ENCODE measurements at regions not wholly inside any gene's neighbourhood (a gene's known extent, or its start where the extent isn't known, plus 50 kb on each side); places are given as distances from the start of the nearest gene placed in this dataset.

DNA sequence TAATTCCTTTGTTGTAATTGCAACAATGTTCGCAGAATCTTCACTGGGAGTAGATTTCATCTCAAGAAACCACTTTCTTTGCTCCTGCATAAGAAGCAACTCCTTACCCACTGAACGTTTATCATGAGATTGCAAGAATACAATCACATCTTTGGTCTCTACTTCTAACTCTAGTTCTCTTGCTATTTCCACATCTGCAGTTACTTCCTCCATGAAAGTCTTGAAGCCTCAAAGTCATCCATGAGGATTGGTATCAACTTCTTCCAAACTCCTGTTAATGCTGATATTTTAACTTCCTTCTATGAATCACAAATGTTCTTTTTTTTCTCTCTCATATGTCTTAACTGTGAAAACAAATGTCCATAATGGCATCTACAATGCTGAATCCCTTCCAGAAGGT, 118.6 kb upstream of the RAB4A start:
- no peak overlapping the region for H3K27ac ChIP-seq (ENCODE audit: low read length)
- H3K9me3 ChIP-seq (ENCODE audit: low read length), result no peaks in the 10 kb centered on the region
- H3K4me3 ChIP-seq (ENCODE audit: low read length), result no peak overlapping the region
- H3K27me3 ChIP-seq (ENCODE audit: insufficient read depth, low read depth, low read length), result no peaks in the 10 kb centered on the region
- H2AFZ ChIP-seq (ENCODE audit: low read depth, low read length), result no peak overlapping the region
- no peaks in the 10 kb centered on the region for H3K79me2 ChIP-seq (replicated peaks; ENCODE audit: insufficient read depth, low read length)
- H3K9ac ChIP-seq (ENCODE audit: low read length), result no peak overlapping the region
- no peak overlapping the region for H3K4me2 ChIP-seq (ENCODE audit: low read length)
- H3F3A ChIP-seq (ENCODE audit: insufficient read depth, low read length, poor library complexity, severe bottlenecking), result no peaks in the 10 kb centered on the region
- H3K9me2 ChIP-seq (ENCODE audit: insufficient read depth, low read length), result no peaks in the 10 kb centered on the region
- no peaks in the 10 kb centered on the region for H3K36me3 ChIP-seq (ENCODE audit: insufficient read depth, low read length)
- no peaks in the 10 kb centered on the region for H4K20me1 ChIP-seq (ENCODE audit: insufficient read depth)
- TF ChIP-seq EZH2 (IDR thresholded peaks at IDR 0.05; ENCODE audit: borderline replicate concordance, insufficient read depth, low read length, poor library complexity, severe bottlenecking) (no peak), POLR2AphosphoS5 (IDR thresholded peaks at IDR 0.05) (no peak)
- TF ChIP-seq, protein P1, sequence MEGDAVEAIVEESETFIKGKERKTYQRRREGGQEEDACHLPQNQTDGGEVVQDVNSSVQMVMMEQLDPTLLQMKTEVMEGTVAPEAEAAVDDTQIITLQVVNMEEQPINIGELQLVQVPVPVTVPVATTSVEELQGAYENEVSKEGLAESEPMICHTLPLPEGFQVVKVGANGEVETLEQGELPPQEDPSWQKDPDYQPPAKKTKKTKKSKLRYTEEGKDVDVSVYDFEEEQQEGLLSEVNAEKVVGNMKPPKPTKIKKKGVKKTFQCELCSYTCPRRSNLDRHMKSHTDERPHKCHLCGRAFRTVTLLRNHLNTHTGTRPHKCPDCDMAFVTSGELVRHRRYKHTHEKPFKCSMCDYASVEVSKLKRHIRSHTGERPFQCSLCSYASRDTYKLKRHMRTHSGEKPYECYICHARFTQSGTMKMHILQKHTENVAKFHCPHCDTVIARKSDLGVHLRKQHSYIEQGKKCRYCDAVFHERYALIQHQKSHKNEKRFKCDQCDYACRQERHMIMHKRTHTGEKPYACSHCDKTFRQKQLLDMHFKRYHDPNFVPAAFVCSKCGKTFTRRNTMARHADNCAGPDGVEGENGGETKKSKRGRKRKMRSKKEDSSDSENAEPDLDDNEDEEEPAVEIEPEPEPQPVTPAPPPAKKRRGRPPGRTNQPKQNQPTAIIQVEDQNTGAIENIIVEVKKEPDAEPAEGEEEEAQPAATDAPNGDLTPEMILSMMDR (IDR thresholded peaks at IDR 0.05; ENCODE audit: poor library complexity, severe bottlenecking), result no peak

DNA sequence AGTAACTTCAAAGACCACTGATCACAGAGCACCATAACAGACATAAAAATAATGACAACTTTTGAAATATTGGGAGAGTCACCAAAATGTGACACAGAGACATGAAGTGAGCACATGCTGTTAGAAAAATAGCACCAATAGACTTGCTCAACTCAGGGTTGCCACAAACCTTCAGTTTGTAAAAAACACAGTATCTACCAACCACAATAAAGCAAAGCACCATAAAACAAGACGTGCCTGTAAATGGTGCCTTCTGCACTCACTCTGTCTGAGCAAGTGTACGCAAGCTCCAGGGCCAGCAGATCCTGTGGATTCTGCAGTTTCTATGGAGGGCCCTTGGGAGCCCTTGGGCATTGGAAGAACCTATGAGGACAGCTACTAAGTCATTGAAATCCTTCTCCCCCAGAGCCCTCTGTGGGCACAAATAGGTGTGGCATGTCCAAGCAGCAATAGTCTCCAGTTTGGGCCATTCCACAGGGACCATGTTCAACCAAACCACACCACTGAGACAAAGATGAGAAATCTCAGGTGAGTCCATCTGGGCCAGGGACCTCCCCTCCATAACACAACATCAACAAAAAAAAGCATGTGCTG, 116.9 kb upstream of the RAB4A start:
- Histone ChIP-seq H3K9me2 (ENCODE audit: insufficient read depth, low read length) (no peaks in the 10 kb centered on the region), H3K9me3 (ENCODE audit: low read length) (no peaks in the 10 kb centered on the region), H3K79me2 (replicated peaks; ENCODE audit: insufficient read depth, low read length) (no peaks in the 10 kb centered on the region), H3K9ac (ENCODE audit: low read length) (no peak overlapping the region), H3K27me3 (ENCODE audit: insufficient read depth, low read depth, low read length) (no peaks in the 10 kb centered on the region), H3K4me2 (ENCODE audit: low read length) (no peak overlapping the region), H4K20me1 (ENCODE audit: insufficient read depth) (no peaks in the 10 kb centered on the region), H3F3A (ENCODE audit: insufficient read depth, low read length, poor library complexity, severe bottlenecking) (no peaks in the 10 kb centered on the region), H3K4me3 (ENCODE audit: low read length) (no peak overlapping the region), H3K27ac (ENCODE audit: low read length) (no peak overlapping the region), H2AFZ (ENCODE audit: low read depth, low read length) (no peak overlapping the region), H3K36me3 (ENCODE audit: insufficient read depth, low read length) (no peaks in the 10 kb centered on the region)
- no peak for TF ChIP-seq MXI1 (conservative IDR thresholded peaks at IDR 0.05; ENCODE audit: poor library complexity, severe bottlenecking)

DNA sequence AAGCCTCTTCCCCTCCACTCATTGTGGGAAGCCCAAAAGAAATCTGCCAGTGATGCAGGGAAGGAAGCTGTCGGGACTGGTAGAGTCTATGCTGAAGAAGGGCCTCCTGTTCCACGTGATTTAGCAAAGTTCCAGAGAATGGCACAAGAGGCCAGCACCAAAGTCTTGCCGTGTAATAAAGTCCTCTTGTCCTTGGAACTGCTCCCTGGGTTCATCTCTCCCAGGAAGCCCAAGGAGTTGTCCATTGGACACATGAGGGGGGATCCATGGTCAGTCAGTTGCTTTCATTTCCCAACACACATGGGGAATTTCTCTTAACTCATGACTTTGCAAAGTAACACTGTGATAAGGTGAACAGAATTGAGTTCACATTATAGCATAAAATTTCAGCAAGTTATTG, 116.1 kb upstream of the RAB4A start:
- TF ChIP-seq SMC3 (conservative IDR thresholded peaks at IDR 0.05; ENCODE audit: poor library complexity), result no peak
- TF ChIP-seq POLR2AphosphoS5 (IDR thresholded peaks at IDR 0.05), result no peak
- TF ChIP-seq, protein P2, sequence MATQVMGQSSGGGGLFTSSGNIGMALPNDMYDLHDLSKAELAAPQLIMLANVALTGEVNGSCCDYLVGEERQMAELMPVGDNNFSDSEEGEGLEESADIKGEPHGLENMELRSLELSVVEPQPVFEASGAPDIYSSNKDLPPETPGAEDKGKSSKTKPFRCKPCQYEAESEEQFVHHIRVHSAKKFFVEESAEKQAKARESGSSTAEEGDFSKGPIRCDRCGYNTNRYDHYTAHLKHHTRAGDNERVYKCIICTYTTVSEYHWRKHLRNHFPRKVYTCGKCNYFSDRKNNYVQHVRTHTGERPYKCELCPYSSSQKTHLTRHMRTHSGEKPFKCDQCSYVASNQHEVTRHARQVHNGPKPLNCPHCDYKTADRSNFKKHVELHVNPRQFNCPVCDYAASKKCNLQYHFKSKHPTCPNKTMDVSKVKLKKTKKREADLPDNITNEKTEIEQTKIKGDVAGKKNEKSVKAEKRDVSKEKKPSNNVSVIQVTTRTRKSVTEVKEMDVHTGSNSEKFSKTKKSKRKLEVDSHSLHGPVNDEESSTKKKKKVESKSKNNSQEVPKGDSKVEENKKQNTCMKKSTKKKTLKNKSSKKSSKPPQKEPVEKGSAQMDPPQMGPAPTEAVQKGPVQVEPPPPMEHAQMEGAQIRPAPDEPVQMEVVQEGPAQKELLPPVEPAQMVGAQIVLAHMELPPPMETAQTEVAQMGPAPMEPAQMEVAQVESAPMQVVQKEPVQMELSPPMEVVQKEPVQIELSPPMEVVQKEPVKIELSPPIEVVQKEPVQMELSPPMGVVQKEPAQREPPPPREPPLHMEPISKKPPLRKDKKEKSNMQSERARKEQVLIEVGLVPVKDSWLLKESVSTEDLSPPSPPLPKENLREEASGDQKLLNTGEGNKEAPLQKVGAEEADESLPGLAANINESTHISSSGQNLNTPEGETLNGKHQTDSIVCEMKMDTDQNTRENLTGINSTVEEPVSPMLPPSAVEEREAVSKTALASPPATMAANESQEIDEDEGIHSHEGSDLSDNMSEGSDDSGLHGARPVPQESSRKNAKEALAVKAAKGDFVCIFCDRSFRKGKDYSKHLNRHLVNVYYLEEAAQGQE (IDR thresholded peaks at IDR 0.05; ENCODE audit: borderline replicate concordance), result no peak
- no peak for TF ChIP-seq RAD21 (conservative IDR thresholded peaks at IDR 0.05)
- no peak for TF ChIP-seq EZH2 (IDR thresholded peaks at IDR 0.05; ENCODE audit: borderline replicate concordance, insufficient read depth, low read length, poor library complexity, severe bottlenecking)
- TF ChIP-seq, protein P1 (IDR thresholded peaks at IDR 0.05; ENCODE audit: poor library complexity, severe bottlenecking), result no peak
- TF ChIP-seq MXI1 (conservative IDR thresholded peaks at IDR 0.05; ENCODE audit: poor library complexity, severe bottlenecking), result no peak
- TF ChIP-seq TAF1 (IDR thresholded peaks at IDR 0.05; ENCODE audit: low read depth), result no peak
- no peaks in the 10 kb centered on the region for H3F3A ChIP-seq (ENCODE audit: insufficient read depth, low read length, poor library complexity, severe bottlenecking)
- no peak overlapping the region for H3K4me3 ChIP-seq (ENCODE audit: low read length)
- H3K9ac ChIP-seq (ENCODE audit: low read length), result no peak overlapping the region
- no peak overlapping the region for H2AFZ ChIP-seq (ENCODE audit: low read depth, low read length)
- H3K27ac ChIP-seq (ENCODE audit: low read length), result no peak overlapping the region
- no peaks in the 10 kb centered on the region for H4K20me1 ChIP-seq (ENCODE audit: insufficient read depth)
- no peak overlapping the region for H3K4me2 ChIP-seq (ENCODE audit: low read length)
- no peaks in the 10 kb centered on the region for H3K27me3 ChIP-seq (ENCODE audit: insufficient read depth, low read depth, low read length)
- no peaks in the 10 kb centered on the region for H3K9me3 ChIP-seq (ENCODE audit: low read length)
- H3K9me2 ChIP-seq (ENCODE audit: insufficient read depth, low read length), result no peaks in the 10 kb centered on the region
- H3K79me2 ChIP-seq (replicated peaks; ENCODE audit: insufficient read depth, low read length), result no peaks in the 10 kb centered on the region
- no peaks in the 10 kb centered on the region for H3K36me3 ChIP-seq (ENCODE audit: insufficient read depth, low read length)
